Stimulated activated CD4-positive, alpha-beta T cell treated with anti-CD3 and anti-CD28 coated beads, Interleukin-4, amount 100 ng/mL, for 4 hours (primary cell): ENCODE measurements at regions not wholly inside any gene's neighbourhood (a gene's known extent, or its start where the extent isn't known, plus 50 kb on each side); places are given as distances from the start of the nearest gene placed in this dataset.
A peak's percentile ranks its signal among the peaks of the same experiment; 100 is the strongest.

Experiments used
- DNase-seq, 2 experiments: peaks; one replicate each; pipeline ENCODE4 v3.0.0-alpha.2; 2020

DNA sequence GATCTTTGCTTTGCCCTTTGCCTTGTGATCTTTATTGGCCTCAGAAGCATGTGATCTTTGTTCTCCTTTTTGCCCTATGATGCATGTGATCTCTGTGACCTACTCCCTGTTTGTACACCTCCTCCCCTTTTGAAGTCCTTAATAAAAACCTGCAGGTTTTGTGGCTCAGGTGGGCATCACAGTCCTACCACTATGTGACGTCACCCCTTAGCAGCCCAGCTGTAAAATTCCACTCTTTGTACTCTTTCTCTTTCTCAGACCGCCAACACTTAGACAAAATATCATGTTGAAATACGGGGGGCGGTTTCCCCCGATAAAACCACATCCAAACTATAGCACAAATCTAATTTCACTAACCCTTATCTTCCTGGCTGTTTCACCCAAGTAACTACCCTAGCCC is 76.7 kb upstream of the RAPGEF4 start:
- DNase-seq: no peak

DNA sequence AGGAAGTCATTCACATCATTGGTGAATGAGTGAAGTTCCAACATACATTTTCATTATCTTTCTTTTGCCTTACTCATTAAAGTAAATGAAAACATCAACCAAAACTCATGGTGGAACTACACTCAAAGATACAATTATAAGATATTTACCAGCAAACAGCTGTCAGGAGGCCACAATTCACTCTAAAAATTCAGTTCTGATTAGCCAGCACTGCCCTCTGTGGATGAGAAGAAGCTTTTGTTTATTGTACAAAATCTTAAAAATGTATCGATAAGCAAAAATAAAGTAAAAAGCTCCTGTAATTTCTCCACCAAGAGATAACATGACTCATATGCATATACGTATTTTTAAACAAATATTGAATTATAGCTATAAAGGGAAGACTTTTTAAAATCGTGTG is 73.5 kb upstream of the RAPGEF4 start:
- DNase-seq: no peak

DNA sequence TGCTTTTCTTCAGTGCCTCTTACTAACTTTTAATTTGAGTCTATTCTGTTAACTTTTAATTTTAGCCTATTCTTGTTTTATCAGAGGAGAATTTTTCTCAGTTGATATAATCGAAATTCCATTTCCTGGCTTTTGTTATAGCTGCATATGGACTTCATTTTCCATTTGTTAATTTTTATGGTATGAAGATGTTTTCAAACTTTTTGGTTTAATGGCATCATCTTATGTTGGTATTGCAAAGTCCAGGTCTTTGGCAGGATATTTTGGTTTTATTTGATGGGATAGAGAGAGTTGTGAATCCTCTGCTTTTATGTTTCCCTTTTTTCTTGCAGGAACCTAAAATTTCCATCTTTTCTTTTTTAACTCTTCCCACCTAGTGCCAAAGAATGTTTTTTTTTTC is 70.9 kb upstream of the RAPGEF4 start:
- DNase-seq: no peak

DNA sequence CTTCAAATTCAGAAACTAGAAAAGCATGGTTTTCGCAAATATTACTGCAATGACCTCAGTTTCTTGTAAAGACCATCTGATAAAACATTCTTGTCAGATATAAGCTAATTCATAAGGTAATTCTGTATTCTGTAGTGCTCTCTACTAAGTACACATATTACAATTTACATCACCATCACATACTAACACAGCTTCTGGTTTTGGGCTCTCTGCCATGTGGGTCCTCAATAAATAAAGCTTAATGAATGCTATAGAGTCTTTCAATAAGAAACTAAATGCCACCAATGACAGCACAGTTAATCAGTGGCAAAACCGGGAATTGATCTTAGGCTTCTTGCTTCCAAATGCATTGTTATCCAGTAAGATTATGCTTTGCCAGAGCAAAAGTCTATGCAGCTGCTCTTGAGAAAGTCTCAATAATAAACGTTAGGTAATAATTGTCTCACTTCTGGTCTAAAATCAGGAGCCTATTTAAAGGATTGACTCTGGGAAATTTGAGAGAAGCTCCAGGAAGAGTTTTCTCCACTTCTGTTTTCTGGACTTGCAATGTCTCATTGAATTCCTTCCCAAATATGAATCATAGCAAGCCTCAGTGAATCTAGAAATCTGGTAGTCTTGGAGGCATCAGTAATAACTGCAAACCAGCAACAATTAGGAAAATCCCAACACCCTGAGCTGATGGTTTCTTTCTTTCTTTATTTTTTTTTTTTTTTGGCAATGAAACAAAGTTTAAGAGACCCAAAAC is 67.9 kb upstream of the RAPGEF4 start:
- DNase-seq: no peak

DNA sequence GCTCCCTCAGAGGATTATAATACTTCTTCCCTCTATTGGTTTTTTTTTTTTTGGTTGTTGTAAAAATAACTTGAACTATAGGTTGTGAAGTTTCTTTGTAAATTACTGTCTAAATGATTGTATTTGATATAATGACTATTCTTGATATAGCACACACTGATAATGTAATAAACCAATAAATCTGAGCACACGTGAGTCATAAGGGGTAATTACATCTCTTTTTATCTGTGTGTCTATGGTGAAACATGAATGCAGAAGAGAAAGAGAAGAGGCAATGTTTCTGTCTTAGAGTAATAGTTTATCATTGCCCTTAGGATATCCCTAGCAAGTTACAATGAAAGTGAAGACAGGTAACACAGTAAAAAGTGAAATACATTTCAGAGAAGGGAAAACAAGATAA is 64.1 kb upstream of the RAPGEF4 start:
- DNase-seq: no peak

DNA sequence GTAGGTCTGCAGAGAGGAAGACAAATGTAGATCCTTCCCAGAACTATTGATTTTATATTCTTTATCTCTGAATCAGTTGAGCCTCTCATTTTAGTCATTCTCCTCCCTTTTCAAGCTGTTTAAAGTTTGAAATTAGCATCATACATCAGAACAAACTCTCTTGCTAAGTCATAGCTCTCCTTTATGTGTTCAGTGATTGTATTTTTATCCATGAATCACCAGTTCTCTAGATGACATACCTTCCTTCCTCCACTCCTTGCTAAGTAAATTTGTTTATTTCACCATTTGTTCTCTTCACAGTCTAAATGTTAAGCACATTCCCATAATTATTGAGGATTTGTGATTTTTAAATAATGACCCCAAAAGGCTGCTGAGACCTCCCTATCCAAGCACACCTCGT is 63.5 kb upstream of the RAPGEF4 start:
- no peak for DNase-seq

DNA sequence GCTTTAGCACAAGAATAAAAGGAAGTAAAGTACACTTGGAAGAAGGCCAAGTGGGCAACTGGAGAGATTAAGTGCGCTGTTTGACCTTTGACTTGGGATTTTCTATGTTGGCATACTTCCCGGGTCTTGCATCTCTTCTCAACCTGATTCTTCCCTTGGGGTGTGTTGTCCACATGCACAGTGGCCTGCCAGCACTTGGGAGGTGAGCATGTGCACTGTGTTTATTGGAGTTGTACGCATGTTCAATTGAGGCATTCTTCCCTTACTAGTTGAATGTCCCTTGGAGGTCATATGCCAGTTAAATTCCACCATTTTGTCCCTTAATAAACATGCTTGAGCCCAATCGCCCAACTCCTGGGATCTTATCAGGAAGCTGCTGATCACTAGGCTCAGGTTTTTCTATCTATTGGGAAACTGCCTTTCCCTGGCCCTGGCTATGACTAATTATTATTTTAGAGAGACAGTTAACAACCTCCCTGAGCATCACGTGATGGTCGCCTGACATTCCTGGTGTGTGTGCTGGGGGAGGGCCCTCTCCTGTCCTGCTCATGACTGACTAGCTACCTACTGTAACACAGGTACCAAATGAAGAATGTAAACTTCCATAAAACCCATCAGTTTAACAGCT is 62.5 kb upstream of the RAPGEF4 start:
- no peak for DNase-seq

DNA sequence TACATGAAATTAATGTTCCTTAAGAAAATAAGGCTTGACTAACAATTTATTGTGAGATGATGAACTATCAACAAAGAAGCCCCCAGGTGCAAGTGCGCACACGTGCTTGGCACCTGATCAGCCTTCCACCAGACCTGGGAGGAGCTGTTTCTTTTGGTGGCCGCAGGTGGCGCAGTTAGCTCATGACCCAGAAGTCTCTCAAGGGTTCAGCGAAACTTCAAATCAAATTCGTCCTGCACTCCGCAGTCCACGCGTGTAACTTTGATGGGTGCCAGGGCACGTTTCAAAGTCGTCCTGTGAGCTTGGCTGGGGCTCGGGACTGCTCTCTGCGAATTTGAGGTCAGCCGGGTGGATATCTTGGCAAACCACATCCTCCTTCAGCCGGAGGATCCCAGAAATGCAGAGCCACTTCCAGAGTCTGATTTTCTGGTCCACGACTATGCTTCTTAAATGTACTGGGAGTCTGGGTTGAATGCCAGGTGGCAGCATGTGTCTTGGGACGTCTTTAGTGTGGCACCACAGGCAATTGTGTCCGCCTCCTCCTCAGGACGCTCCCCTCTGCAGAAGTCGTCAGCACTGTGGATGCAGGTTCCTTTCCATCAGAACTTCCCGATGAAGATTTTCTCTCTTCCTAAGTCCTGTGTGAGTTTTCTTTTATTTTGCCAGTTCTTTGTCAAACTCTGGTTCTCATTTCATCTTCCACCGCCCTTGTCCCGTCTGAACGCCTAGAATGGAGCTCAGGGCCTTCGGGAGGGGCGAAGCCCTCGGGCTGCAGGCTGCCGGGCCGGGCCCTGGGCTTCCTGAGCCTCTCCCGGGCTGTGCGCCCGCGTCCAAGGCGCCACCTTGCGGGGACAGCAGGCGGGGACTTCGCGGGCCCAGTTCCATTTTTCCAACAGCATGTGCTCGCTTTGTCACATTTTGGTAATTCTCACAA is 61.3 kb upstream of the RAPGEF4 start:
- DNase-seq: peak; percentile 29 to 43

DNA sequence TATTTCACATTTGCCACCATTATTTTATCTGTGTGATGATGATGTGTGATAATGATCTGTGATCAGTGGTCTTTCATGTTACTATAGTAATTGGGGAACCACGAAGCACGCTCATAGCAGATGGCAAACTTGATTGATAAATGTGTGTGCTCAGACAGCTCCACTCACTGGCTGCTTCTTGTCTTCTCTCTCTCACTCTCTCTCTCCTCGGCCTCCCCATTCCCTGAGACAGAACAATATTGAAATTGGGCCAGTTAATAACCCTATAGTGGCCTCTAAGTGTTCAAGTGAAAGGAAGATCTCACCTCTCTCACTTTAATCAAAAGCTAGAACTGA is 60.7 kb upstream of the RAPGEF4 start:
- DNase-seq: no peak

DNA sequence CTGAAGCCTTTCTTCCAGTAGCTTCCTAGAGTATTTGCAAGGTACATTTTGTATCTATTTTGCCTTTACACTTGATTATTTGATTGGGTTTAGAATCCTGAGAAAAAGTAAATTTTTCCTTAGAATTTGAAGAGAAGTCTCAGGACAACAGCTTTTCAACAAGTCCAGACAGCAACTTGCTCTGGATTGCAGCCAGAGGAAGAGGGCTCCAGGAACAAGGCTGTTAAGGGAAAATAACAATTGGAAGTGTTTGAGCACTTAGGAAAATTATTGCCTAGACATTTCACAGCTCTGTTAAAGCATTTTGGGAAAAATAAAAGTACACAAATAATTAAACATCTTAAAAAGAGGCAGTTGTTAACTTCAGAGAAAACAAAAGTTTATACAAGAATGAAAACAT is 58.3 kb upstream of the RAPGEF4 start:
- DNase-seq: no peak

DNA sequence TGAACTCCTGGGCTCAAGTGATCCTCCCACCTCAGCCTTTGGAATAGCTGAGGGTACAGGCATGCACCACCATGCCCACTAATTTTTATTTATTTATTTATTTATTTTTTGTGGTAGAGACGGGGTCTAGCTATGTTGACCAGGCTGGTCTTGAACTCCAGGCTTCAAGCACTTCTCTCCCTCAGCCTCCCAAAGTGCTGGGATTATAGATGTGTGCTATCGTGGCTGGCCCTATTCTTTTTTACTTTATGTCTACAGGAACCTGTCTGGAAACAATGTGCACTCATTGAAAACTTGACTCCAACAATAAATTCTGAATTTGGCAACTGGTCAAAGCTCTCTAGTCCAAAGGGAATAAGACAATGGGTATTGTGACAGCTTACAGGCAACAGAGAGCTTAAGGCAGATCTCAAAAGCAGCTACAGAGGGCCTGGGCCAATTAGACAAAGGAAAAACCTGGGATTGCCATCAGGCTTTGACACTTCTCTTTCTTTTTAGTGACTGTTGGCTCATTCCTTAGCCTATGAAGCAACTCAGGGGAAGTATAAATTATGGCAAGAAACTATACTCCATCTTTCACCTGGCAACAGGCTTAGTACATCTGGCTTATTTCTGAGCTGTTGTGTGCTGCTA is 55.1 kb upstream of the RAPGEF4 start:
- no peak for DNase-seq

DNA sequence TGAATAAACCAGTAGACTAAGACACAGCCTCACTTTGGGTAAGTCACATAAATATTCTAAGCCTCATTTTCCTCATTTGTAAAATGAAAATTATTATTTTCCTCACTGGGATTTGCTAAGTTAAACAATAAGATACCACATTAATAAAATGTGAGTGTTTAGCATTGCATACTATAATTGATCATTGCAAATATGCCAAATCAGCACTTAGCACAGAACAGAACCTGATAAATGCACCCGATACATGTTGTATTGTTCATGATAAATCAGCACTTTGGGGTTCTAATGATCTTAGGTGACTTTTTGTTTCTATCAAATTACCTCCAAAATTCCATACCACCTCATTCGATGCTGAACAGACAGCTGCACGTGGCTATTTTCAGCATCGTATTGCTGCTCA is 50.2 kb upstream of the RAPGEF4 start:
- no peak for DNase-seq
